PC-3 (cell line): ENCODE measurements at regions not wholly inside any gene's neighbourhood (a gene's known extent, or its start where the extent isn't known, plus 50 kb on each side); places are given as distances from the start of the nearest gene placed in this dataset.

Experiments
- CTCF ChIP-seq: fragments of 300-600 bp; sonication (generic); conservative IDR thresholded peaks from 2 replicates; pipeline ENCODE4 v1.5.1; 2017; ENCODE audit warnings: antibody characterized with exemption, low read depth, mild to moderate bottlenecking, low read length
- EZH2 ChIP-seq: fragments of 300-600 bp; sonication (generic); IDR thresholded peaks from one replicate; pipeline ENCODE4 v1.6.1; 2017; ENCODE audit warnings: antibody characterized with exemption, mild to moderate bottlenecking, low read length; ENCODE audit not compliant: unreplicated experiment
- EZH2phosphoT487 ChIP-seq: fragments of 300-600 bp; sonication (generic); IDR thresholded peaks from 2 replicates; pipeline ENCODE4 v1.6.1; 2018; ENCODE audit warnings: mild to moderate bottlenecking, antibody characterized with exemption, low read length, borderline replicate concordance

DNA sequence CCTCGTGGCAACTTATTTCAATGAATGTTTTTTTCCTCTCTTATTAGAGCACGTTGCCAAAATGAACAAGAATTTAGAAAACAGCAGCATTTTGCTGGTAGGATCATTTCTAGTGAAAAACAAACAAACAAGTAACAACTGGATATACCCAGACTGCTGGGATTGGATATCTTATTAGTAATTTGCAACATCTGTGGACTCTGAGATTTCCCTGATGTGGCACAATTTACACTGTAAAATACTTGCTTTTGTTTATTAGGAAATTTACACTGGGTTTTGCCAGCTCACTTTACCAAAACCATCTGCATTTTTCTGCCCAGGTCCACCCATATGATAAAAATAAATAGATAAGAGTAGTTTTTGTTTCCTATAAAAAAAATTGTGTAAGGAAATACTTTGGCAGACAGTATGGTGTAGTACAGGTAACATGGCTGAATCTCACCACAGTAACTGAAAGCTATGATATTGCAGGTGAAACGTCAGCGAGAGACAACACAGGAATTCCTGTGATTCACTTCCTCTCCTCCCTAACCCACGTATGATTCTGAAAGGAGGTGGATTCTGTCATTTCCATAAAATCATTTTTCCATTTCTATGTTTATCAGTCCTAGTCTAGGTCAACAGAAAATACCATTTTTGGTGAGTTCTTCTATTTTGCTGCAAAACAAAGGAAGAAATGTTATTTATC lies 176.2 kb upstream of the NOVA1 start:
- TF ChIP-seq CTCF (no peak), EZH2phosphoT487 (no peak), EZH2 (no peak)
